Endothelial cell of umbilical vein (primary cell): ENCODE measurements at regions not wholly inside any gene's neighbourhood (a gene's known extent, or its start where the extent isn't known, plus 50 kb on each side); places are given as distances from the start of the nearest gene placed in this dataset.

Source experiments
- CTCF ChIP-seq, 2 donors: IDR thresholded peaks; 1 replicate in 1 of 2; 2 replicates in 1 of 2; pipeline ENCODE4 v1.5.1; 2011; ENCODE audit warnings: low read length in 2 of 2, mild to moderate bottlenecking in 2 of 2, moderate library complexity in 2 of 2, control low read depth in 1 of 2, inconsistent platforms in 1 of 2, low read depth in 1 of 2; ENCODE audit not compliant: insufficient read depth in 1 of 2; ENCODE audit errors: extremely low read depth in 1 of 2
- EZH2 ChIP-seq: IDR thresholded peaks from 2 replicates; pipeline ENCODE4 v1.6.1; 2012; ENCODE audit warnings: borderline replicate concordance, low read depth, mild to moderate bottlenecking, moderate library complexity, low read length, inconsistent platforms; ENCODE audit not compliant: severe bottlenecking
- JUN ChIP-seq: IDR thresholded peaks from 2 replicates; pipeline ENCODE4 v1.6.1; 2011; ENCODE audit warnings: borderline replicate concordance, low read depth; ENCODE audit not compliant: insufficient read length, insufficient read depth
- POLR2A ChIP-seq: IDR thresholded peaks from 2 replicates; pipeline ENCODE4 v1.6.1; 2012; ENCODE audit warnings: low read depth, mild to moderate bottlenecking, control low read depth, low read length
- POLR2AphosphoS5 ChIP-seq: IDR thresholded peaks from 2 replicates; pipeline ENCODE4 v1.6.1; 2012; ENCODE audit warnings: low read depth, mild to moderate bottlenecking, control low read depth, low read length, moderate library complexity; ENCODE audit not compliant: insufficient read depth

GRCh38 chr2:126480033-126480432 is 175.9 kb upstream of the GYPC start:
- TF ChIP-seq EZH2 (no peak), CTCF (IDR thresholded peaks at IDR 0.05; ENCODE audit: extremely low read depth in 1 of 2, insufficient read depth in 1 of 2, low read depth in 1 of 2, low read length in 2 of 2) (no peak), POLR2A (no peak), POLR2AphosphoS5 (no peak), JUN (no peak)
